ENCODE measurements at regions not wholly inside any gene's neighbourhood (a gene's known extent, or its start where the extent isn't known, plus 50 kb on each side); places are given as distances from the start of the nearest gene placed in this dataset.
"Not testable (repeated sequence)": the region's sequence is repeated elsewhere in the genome, so short reads cannot be mapped to it uniquely, and the experiment has no call there.

DNA sequence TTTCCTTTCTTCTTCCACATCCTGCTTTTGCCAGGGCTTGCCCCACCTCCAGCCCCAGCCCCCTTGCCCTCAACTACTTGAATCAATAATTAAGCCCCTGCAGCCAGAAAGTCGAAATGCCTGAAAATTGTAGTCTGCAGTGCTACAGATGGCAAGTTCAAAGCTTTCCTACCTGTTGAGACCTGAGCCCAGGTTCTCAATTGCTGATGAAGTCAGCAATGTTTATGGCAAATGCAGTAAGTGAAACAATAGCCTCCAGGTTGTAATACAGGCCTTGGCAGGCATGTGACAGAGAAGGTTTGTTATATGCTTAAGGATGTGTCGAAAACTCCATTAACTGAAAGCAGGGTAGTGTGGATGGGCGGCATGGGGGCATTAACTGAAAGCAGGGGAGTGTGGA, 181.1 kb upstream of the SESN3 start:
- Histone ChIP-seq H3K4me3 (no peak overlapping the region), H3K4me1 (no peaks in the 10 kb centered on the region), H3K36me3 (no peaks in the 10 kb centered on the region), H3K27ac (no peak overlapping the region), H3K27me3 (no peaks in the 10 kb centered on the region), H3K9me3 (no peaks in the 10 kb centered on the region)
- WGBS, 2 donors, result 84 to 86% methylated on average over 3 of the region's 3 CpGs
- TF ChIP-seq, protein P1, sequence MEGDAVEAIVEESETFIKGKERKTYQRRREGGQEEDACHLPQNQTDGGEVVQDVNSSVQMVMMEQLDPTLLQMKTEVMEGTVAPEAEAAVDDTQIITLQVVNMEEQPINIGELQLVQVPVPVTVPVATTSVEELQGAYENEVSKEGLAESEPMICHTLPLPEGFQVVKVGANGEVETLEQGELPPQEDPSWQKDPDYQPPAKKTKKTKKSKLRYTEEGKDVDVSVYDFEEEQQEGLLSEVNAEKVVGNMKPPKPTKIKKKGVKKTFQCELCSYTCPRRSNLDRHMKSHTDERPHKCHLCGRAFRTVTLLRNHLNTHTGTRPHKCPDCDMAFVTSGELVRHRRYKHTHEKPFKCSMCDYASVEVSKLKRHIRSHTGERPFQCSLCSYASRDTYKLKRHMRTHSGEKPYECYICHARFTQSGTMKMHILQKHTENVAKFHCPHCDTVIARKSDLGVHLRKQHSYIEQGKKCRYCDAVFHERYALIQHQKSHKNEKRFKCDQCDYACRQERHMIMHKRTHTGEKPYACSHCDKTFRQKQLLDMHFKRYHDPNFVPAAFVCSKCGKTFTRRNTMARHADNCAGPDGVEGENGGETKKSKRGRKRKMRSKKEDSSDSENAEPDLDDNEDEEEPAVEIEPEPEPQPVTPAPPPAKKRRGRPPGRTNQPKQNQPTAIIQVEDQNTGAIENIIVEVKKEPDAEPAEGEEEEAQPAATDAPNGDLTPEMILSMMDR (IDR thresholded peaks at IDR 0.05), result no peak
- intact Hi-C loops (cut with DNase I), result no loop called here
- ATAC-seq (no peak), DNase-seq (no peak)

DNA sequence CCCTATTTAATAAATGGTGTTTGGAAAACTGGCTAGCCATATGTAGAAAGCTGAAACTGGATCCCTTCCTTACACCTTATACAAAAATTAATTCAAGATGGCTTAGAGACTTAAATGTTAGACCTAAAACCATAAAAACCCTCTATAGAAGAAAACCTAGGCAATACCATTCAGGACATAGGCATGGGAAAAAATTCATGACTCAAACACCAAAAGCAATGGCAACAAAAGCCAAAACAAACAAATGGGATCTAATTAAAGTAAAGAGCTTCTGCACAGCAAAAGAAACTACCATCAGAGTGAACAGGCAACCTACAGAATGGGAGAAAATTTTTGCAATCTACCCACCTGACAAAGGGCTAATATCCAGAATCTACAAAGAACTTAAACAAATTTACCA, 179.7 kb upstream of the SESN3 start:
- ATAC-seq; H3K4me1 ChIP-seq; H3K4me3 ChIP-seq; H3K27ac ChIP-seq; H3K9me3 ChIP-seq; intact Hi-C loops (cut with DNase I); H3K27me3 ChIP-seq; DNase-seq; H3K36me3 ChIP-seq: not testable (repeated sequence)

DNA sequence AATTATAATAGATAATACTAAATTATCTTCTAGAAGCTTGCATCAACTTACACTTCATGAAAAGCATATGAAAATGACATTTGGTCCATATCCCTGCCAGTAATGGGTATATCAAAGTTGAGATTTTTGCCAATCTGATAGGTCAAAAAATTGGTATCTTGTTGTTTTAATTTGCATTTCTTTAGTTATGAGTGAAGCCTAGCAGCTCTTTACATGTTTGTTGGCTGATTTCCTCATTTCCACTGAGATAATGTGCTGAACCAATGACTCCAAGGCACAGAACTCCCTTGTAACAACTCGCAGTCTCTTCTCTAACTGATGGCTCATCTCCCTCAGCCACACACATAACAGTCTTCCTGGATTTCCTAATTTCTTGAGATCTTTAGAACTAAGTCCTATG, 175.3 kb upstream of the SESN3 start:
- H3K27me3 ChIP-seq, result no peaks in the 10 kb centered on the region
- no peak for DNase-seq
- no peaks in the 10 kb centered on the region for H3K9me3 ChIP-seq
- no peak overlapping the region for H3K4me3 ChIP-seq
- ATAC-seq, result no peak
- no peak overlapping the region for H3K27ac ChIP-seq
- intact Hi-C loops (cut with DNase I), result no loop called here
- H3K4me1 ChIP-seq, result no peaks in the 10 kb centered on the region
- no peaks in the 10 kb centered on the region for H3K36me3 ChIP-seq
- TF ChIP-seq, protein P1 (IDR thresholded peaks at IDR 0.05), result no peak
- 88 to 89% methylated on average over 1 of the region's 1 CpG for WGBS, 2 donors

DNA sequence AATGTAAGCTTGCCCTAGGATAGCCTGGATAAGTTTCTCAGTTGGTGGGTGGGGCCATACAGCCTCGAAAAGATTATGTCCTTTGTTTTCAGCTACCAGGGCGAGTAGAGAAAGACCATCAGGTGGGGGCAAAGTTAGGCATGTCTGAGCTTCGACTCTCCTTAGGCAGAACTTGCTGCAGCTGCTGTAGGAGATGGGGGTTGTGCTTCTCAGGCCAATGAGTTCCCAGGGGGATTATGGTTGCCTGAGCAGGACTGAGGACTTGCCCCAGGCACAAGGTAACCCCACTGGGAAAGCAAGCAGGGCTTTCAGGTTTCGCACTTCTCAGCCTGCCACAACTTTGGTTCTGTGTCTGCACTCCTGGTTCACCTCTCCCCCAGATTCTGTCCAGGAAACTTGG, 173.4 kb upstream of the SESN3 start:
- Histone ChIP-seq H3K9me3 (no peaks in the 10 kb centered on the region), H3K4me1 (no peaks in the 10 kb centered on the region), H3K27ac (no peak overlapping the region), H3K4me3 (no peak overlapping the region), H3K27me3 (no peaks in the 10 kb centered on the region), H3K36me3 (no peaks in the 10 kb centered on the region)
- WGBS, 2 donors, result 67 to 70% methylated on average over 4 of the region's 4 CpGs
- no peak for DNase-seq
- TF ChIP-seq, protein P1 (IDR thresholded peaks at IDR 0.05), result no peak
- no peak for ATAC-seq
- intact Hi-C loops (cut with DNase I), result no loop called here

DNA sequence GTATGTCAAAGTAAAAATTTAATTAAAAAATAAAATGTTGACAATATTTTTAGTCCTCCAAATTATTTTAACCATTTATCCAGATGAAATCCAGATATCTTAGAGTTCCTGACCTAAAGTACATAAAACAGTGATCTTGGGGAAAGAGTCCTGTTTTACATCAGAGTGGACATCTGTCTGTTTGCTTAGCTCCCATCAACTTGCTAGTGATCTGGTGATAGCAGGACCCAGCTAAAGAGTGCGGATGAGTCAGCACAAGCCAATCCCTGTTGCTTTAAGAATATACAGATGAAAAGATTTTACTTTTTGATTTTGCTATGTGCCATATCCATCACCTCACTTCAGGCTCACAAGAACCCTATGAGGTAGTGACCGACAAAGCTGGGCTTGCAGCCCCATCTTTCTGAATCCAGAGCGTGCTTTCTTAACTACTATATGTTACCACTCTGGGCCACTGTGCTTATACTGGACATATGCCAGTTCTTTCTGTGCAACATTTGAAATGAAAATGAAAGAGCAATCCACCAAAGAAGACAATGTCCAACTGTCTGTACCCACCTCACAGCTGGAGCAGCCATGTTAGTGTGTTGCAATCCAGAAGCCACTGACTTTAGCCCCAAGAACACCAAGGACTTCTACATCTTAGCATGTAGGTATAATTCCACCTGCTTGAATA, 167.6 kb upstream of the SESN3 start:
- no peak for DNase-seq
- ATAC-seq, result no peak
- 80 to 81% methylated on average over 3 of the region's 3 CpGs for WGBS, 2 donors
- intact Hi-C loops (cut with DNase I), result no loop called here
- Histone ChIP-seq H3K27me3 (no peaks in the 10 kb centered on the region), H3K4me1 (no peaks in the 10 kb centered on the region), H3K4me3 (no peak overlapping the region), H3K27ac (no peak overlapping the region), H3K9me3 (peaks cover 0 to 24% (median 5%) of the 10 kb centered on the region in 11 donors), H3K36me3 (no peaks in the 10 kb centered on the region)
- TF ChIP-seq, protein P1 (IDR thresholded peaks at IDR 0.05), result no peak
